Caco-2 (cell line): ENCODE measurements at regions not wholly inside any gene's neighbourhood (a gene's known extent, or its start where the extent isn't known, plus 50 kb on each side); places are given as distances from the start of the nearest gene placed in this dataset.

ENCODE experiments used
- BruUV-seq: library from RNA; stranded (reverse); fragments of 400-500 nt; replicated peaks from 2 replicates; lab custom pipeline; 2021; lab: Mats Ljungman, UMichigan
- CTCF ChIA-PET: fragments of 300-600 bp; sonication (Branson Sonifier 250); formaldehyde crosslinking; loops from one replicate; lab custom pipeline; 2022; ENCODE audit warnings: antibody characterized with exemption; lab: Charles Lee
- POLR2A ChIA-PET: fragments of 300-600 bp; sonication (Branson Sonifier 250); formaldehyde crosslinking; loops from one replicate; lab custom pipeline; 2022; ENCODE audit warnings: antibody characterized with exemption; lab: Charles Lee
- DNase-seq, 2 experiments: peaks; one replicate each; pipeline versions ENCODE4 v3.0.0 to v3.0.0-alpha.2; 2020 to 2022
- H3K27me3 ChIP-seq: replicated peaks from 2 replicates; pipeline ENCODE4 v1.6.0; 2011; ENCODE audit warnings: low read length; ENCODE audit not compliant: control insufficient read depth, insufficient read depth
- H3K36me3 ChIP-seq: 2 replicates; pipeline ENCODE4 v1.5.1; 2011; ENCODE audit warnings: low read length; ENCODE audit not compliant: control insufficient read depth, insufficient read depth
- H3K4me1 ChIP-seq: fragments of 250-450 bp; sonication (Bioruptor Pico); 2 replicates; pipeline ENCODE4 v1.5.1; 2020; ENCODE audit warnings: mild to moderate bottlenecking
- H3K4me3 ChIP-seq: 2 replicates; pipeline ENCODE4 v1.5.1; 2011; ENCODE audit warnings: low read depth, mild to moderate bottlenecking, control low read depth, low read length
- H3K9me3 ChIP-seq: fragments of 250-450 bp; sonication (Bioruptor Pico); 2 replicates; pipeline ENCODE4 v1.5.1; 2020; ENCODE audit warnings: mild to moderate bottlenecking, moderate library complexity
- H3K27ac Mint-ChIP-seq: one replicate; pipeline ENCODE4 v1.8.0; 2022; ENCODE audit warnings: mixed read lengths; ENCODE audit not compliant: unreplicated experiment
- H3K27me3 Mint-ChIP-seq: one replicate; pipeline ENCODE4 v1.8.0; 2022; ENCODE audit warnings: mixed read lengths; ENCODE audit not compliant: insufficient read depth, unreplicated experiment
- H3K36me3 Mint-ChIP-seq: one replicate; pipeline ENCODE4 v1.8.0; 2022; ENCODE audit warnings: mild to moderate bottlenecking, mixed read lengths; ENCODE audit not compliant: insufficient read depth, unreplicated experiment
- H3K4me1 Mint-ChIP-seq: one replicate; pipeline ENCODE4 v1.8.0; 2022; ENCODE audit warnings: low read depth, mixed read lengths; ENCODE audit not compliant: unreplicated experiment
- H3K4me3 Mint-ChIP-seq: one replicate; pipeline ENCODE4 v1.8.0; 2022; ENCODE audit warnings: mild to moderate bottlenecking, moderate library complexity, mixed read lengths; ENCODE audit not compliant: unreplicated experiment
- H3K9me3 Mint-ChIP-seq: one replicate; pipeline ENCODE4 v1.8.0; 2022; ENCODE audit warnings: mixed read lengths; ENCODE audit not compliant: unreplicated experiment
- intact Hi-C: fragments of 100-400 bp; cut with micrococcal nuclease; formaldehyde crosslinking; loops from one replicate; pipeline ENCODE4 v1.10.0; 2022; ENCODE audit not compliant: unreplicated experiment
- TF ChIP-seq, protein P1 (sequence below), 2 experiments: fragments of 200-600 bp in 1 of 2; IDR thresholded peaks; 1 replicate in 1 of 2; 2 replicates in 1 of 2; pipeline versions ENCODE4 v1.5.1 to v1.8.0; 2011 to 2022; ENCODE audit warnings: antibody characterized with exemption in 1 of 2, control low read depth in 1 of 2, inconsistent platforms in 1 of 2, low read depth in 1 of 2, low read length in 1 of 2, mild to moderate bottlenecking in 1 of 2, moderate library complexity in 1 of 2; ENCODE audit not compliant: insufficient read depth in 1 of 2, severe bottlenecking in 1 of 2, unreplicated experiment in 1 of 2

DNA sequence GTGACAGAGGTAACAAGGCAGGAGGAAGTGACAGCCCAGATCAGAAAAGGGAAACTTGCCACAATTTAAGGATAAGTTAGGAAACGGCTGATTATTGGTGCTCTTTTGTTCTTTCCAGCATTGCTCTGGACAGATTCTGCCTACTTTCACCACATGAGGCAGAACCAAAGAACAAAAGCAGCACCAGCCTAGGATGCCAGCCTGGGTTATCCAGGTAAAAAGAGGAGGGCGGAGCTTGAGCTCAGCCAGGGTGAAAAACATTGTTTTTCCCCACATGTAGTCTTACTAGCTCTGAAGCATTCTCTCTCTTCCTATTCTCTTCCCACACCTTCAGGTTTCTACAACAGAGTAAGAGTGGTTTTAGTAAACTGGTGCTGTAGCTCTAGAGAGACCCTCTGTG is 300.5 kb downstream of the TMX3 start:
- POLR2A ChIA-PET: no interaction called here
- H3K4me1 Mint-ChIP-seq: no peaks in the 10 kb centered on the region
- no peaks in the 10 kb centered on the region for H3K27me3 Mint-ChIP-seq
- TF ChIP-seq, protein P1, sequence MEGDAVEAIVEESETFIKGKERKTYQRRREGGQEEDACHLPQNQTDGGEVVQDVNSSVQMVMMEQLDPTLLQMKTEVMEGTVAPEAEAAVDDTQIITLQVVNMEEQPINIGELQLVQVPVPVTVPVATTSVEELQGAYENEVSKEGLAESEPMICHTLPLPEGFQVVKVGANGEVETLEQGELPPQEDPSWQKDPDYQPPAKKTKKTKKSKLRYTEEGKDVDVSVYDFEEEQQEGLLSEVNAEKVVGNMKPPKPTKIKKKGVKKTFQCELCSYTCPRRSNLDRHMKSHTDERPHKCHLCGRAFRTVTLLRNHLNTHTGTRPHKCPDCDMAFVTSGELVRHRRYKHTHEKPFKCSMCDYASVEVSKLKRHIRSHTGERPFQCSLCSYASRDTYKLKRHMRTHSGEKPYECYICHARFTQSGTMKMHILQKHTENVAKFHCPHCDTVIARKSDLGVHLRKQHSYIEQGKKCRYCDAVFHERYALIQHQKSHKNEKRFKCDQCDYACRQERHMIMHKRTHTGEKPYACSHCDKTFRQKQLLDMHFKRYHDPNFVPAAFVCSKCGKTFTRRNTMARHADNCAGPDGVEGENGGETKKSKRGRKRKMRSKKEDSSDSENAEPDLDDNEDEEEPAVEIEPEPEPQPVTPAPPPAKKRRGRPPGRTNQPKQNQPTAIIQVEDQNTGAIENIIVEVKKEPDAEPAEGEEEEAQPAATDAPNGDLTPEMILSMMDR (IDR thresholded peaks at IDR 0.05; ENCODE audit: insufficient read depth in 1 of 2, low read depth in 1 of 2, low read length in 1 of 2, severe bottlenecking in 1 of 2, unreplicated experiment in 1 of 2): no peak
- BruUV-seq: no TSS peak
- no peaks in the 10 kb centered on the region for H3K36me3 ChIP-seq
- no peak overlapping the region for H3K4me3 Mint-ChIP-seq
- no peaks in the 10 kb centered on the region for H3K9me3 Mint-ChIP-seq
- intact Hi-C loops: no loop called here
- no peaks in the 10 kb centered on the region for H3K36me3 Mint-ChIP-seq
- no peak for DNase-seq
- H3K4me1 ChIP-seq: no peaks in the 10 kb centered on the region
- CTCF ChIA-PET: no interaction called here
- H3K27ac Mint-ChIP-seq: no peak overlapping the region
- H3K27me3 ChIP-seq: no peaks in the 10 kb centered on the region
- no peaks in the 10 kb centered on the region for H3K9me3 ChIP-seq
- H3K4me3 ChIP-seq: no peak overlapping the region

DNA sequence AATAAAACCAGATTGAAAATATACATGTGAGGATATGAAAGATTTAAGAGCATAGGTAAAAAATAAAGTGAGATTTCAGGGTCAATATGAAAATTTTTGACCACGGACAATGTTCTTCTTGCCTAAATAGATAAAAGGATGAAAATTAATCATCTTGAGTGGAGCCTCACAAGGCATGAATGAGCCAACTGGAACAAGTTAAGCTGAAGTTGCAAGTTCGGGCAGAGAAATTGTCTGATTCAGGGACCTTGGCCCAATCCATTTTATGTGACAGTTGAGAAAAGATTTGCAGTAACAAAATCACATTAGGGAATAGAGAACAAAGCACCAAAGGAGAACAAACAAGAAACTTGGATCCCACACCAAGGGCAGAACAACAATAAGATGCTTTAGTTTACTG is 305.3 kb downstream of the TMX3 start:
- ChIA-PET CTCF (no interaction called here), POLR2A (no interaction called here)
- Mint-ChIP-seq H3K4me1 (peaks cover 7% of the 10 kb centered on the region), H3K4me3 (no peak overlapping the region), H3K27me3 (peaks cover 3% of the 10 kb centered on the region), H3K9me3 (no peaks in the 10 kb centered on the region), H3K27ac (no peak overlapping the region), H3K36me3 (no peaks in the 10 kb centered on the region)
- Histone ChIP-seq H3K36me3 (no peaks in the 10 kb centered on the region), H3K27me3 (no peaks in the 10 kb centered on the region), H3K9me3 (no peaks in the 10 kb centered on the region), H3K4me3 (no peak overlapping the region), H3K4me1 (no peaks in the 10 kb centered on the region)
- BruUV-seq: no TSS peak
- intact Hi-C loops: no loop called here
- no peak for DNase-seq
- TF ChIP-seq, protein P1 (IDR thresholded peaks at IDR 0.05; ENCODE audit: insufficient read depth in 1 of 2, low read depth in 1 of 2, low read length in 1 of 2, severe bottlenecking in 1 of 2, unreplicated experiment in 1 of 2): no peak

DNA sequence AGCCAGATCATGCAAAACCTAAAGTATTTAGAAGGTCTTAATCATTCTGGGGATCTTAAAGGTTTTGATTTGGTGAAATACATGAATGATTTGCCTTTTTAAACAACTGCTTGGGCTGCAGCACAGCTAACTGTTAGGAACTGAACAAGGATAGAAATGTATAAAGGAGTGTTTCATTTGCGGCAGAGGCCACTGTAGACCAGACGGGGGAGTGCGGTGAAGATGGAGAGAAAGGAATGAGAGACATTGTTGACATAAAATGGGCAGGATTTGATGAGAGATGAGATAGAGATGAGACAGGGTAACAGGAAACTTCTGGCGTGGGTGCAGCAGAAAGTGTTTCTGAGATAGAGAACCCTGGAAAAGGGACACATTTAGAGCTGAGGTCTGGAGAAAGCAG is 308.1 kb downstream of the TMX3 start:
- ChIA-PET CTCF (no interaction called here), POLR2A (no interaction called here)
- no TSS peak for BruUV-seq
- H3K27me3 ChIP-seq: no peaks in the 10 kb centered on the region
- H3K4me3 Mint-ChIP-seq: no peak overlapping the region
- peaks cover 3% of the 10 kb centered on the region for H3K27me3 Mint-ChIP-seq
- no peaks in the 10 kb centered on the region for H3K36me3 ChIP-seq
- no peak overlapping the region for H3K4me3 ChIP-seq
- no peaks in the 10 kb centered on the region for H3K4me1 ChIP-seq
- H3K9me3 ChIP-seq: no peaks in the 10 kb centered on the region
- intact Hi-C loops: no loop called here
- TF ChIP-seq, protein P1 (IDR thresholded peaks at IDR 0.05; ENCODE audit: insufficient read depth in 1 of 2, low read depth in 1 of 2, low read length in 1 of 2, severe bottlenecking in 1 of 2, unreplicated experiment in 1 of 2): no peak
- DNase-seq: no peak
- peaks cover 7% of the 10 kb centered on the region for H3K4me1 Mint-ChIP-seq
- H3K9me3 Mint-ChIP-seq: no peaks in the 10 kb centered on the region
- no peaks in the 10 kb centered on the region for H3K36me3 Mint-ChIP-seq
- H3K27ac Mint-ChIP-seq: no peak overlapping the region
